ENCODE measurements at regions not wholly inside any gene's neighbourhood (a gene's known extent, or its start where the extent isn't known, plus 50 kb on each side); places are given as distances from the start of the nearest gene placed in this dataset.

- TF ChIP-seq ZNF331 (CRISPR knock-in tag; IDR thresholded peaks at IDR 0.05; ENCODE audit: low read depth) (no peak), CTCF (conservative IDR thresholded peaks at IDR 0.05; ENCODE audit: low read depth in 2 of 2) (no peak), CREB1 (CRISPR knock-in tag; IDR thresholded peaks at IDR 0.05; ENCODE audit: low read depth) (no peak), POLR2AphosphoS5 (IDR thresholded peaks at IDR 0.05; ENCODE audit: low read depth) (no peak), EZH2phosphoT487 (IDR thresholded peaks at IDR 0.05; ENCODE audit: unreplicated experiment) (no peak), EZH2 (IDR thresholded peaks at IDR 0.05; ENCODE audit: low read depth, unreplicated experiment) (no peak), JUNB (IDR thresholded peaks at IDR 0.05; ENCODE audit: unreplicated experiment) (no peak), ZNF114 (CRISPR knock-in tag; IDR thresholded peaks at IDR 0.05) (no peak), ETS1 (IDR thresholded peaks at IDR 0.05) (no peak), NANOG (IDR thresholded peaks at IDR 0.05; ENCODE audit: borderline replicate concordance) (no peak)
- TF ChIP-seq, protein P1, sequence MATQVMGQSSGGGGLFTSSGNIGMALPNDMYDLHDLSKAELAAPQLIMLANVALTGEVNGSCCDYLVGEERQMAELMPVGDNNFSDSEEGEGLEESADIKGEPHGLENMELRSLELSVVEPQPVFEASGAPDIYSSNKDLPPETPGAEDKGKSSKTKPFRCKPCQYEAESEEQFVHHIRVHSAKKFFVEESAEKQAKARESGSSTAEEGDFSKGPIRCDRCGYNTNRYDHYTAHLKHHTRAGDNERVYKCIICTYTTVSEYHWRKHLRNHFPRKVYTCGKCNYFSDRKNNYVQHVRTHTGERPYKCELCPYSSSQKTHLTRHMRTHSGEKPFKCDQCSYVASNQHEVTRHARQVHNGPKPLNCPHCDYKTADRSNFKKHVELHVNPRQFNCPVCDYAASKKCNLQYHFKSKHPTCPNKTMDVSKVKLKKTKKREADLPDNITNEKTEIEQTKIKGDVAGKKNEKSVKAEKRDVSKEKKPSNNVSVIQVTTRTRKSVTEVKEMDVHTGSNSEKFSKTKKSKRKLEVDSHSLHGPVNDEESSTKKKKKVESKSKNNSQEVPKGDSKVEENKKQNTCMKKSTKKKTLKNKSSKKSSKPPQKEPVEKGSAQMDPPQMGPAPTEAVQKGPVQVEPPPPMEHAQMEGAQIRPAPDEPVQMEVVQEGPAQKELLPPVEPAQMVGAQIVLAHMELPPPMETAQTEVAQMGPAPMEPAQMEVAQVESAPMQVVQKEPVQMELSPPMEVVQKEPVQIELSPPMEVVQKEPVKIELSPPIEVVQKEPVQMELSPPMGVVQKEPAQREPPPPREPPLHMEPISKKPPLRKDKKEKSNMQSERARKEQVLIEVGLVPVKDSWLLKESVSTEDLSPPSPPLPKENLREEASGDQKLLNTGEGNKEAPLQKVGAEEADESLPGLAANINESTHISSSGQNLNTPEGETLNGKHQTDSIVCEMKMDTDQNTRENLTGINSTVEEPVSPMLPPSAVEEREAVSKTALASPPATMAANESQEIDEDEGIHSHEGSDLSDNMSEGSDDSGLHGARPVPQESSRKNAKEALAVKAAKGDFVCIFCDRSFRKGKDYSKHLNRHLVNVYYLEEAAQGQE (IDR thresholded peaks at IDR 0.05; ENCODE audit: unreplicated experiment), result no peak
- TF ChIP-seq, protein P2, sequence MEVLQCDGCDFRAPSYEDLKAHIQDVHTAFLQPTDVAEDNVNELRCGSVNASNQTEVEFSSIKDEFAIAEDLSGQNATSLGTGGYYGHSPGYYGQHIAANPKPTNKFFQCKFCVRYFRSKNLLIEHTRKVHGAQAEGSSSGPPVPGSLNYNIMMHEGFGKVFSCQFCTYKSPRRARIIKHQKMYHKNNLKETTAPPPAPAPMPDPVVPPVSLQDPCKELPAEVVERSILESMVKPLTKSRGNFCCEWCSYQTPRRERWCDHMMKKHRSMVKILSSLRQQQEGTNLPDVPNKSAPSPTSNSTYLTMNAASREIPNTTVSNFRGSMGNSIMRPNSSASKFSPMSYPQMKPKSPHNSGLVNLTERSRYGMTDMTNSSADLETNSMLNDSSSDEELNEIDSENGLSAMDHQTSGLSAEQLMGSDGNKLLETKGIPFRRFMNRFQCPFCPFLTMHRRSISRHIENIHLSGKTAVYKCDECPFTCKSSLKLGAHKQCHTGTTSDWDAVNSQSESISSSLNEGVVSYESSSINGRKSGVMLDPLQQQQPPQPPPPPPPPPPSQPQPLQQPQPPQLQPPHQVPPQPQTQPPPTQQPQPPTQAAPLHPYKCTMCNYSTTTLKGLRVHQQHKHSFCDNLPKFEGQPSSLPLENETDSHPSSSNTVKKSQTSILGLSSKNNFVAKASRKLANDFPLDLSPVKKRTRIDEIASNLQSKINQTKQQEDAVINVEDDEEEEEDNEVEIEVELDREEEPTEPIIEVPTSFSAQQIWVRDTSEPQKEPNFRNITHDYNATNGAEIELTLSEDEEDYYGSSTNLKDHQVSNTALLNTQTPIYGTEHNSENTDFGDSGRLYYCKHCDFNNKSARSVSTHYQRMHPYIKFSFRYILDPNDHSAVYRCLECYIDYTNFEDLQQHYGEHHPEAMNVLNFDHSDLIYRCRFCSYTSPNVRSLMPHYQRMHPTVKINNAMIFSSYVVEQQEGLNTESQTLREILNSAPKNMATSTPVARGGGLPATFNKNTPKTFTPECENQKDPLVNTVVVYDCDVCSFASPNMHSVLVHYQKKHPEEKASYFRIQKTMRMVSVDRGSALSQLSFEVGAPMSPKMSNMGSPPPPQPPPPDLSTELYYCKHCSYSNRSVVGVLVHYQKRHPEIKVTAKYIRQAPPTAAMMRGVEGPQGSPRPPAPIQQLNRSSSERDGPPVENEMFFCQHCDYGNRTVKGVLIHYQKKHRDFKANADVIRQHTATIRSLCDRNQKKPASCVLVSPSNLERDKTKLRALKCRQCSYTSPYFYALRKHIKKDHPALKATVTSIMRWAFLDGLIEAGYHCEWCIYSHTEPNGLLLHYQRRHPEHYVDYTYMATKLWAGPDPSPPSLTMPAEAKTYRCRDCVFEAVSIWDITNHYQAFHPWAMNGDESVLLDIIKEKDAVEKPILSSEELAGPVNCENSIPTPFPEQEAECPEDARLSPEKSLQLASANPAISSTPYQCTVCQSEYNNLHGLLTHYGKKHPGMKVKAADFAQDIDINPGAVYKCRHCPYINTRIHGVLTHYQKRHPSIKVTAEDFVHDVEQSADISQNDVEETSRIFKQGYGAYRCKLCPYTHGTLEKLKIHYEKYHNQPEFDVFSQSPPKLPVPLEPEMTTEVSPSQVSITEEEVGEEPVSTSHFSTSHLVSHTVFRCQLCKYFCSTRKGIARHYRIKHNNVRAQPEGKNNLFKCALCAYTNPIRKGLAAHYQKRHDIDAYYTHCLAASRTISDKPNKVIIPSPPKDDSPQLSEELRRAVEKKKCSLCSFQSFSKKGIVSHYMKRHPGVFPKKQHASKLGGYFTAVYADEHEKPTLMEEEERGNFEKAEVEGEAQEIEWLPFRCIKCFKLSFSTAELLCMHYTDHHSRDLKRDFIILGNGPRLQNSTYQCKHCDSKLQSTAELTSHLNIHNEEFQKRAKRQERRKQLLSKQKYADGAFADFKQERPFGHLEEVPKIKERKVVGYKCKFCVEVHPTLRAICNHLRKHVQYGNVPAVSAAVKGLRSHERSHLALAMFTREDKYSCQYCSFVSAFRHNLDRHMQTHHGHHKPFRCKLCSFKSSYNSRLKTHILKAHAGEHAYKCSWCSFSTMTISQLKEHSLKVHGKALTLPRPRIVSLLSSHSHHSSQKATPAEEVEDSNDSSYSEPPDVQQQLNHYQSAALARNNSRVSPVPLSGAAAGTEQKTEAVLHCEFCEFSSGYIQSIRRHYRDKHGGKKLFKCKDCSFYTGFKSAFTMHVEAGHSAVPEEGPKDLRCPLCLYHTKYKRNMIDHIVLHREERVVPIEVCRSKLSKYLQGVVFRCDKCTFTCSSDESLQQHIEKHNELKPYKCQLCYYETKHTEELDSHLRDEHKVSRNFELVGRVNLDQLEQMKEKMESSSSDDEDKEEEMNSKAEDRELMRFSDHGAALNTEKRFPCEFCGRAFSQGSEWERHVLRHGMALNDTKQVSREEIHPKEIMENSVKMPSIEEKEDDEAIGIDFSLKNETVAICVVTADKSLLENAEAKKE (CRISPR knock-in tag; IDR thresholded peaks at IDR 0.05), result no peak
Measured at GRCh38 chr15:94838281-94838680, 606.9 kb downstream of the MCTP2 start.
